SIG-M5 treated with dmso at 0.1 percent for 504 hours (cell line): ENCODE measurements at regions not wholly inside any gene's neighbourhood (a gene's known extent, or its start where the extent isn't known, plus 50 kb on each side); places are given as distances from the start of the nearest gene placed in this dataset.
"Not testable (repeated sequence)": the region's sequence is repeated elsewhere in the genome, so short reads cannot be mapped to it uniquely, and the experiment has no call there.

Source experiments
- DNase-seq: peaks from one replicate; lab custom pipeline; 2025; ENCODE audit not compliant: unreplicated experiment; lab: John Stamatoyannopoulos, UW

GRCh38 chr1:243074224-243074623 is 180.9 kb downstream of the CEP170 start:
- not testable (repeated sequence) for DNase-seq

- not testable (repeated sequence) for DNase-seq
These were observed 188.0 kb downstream of the CEP170 start for GRCh38 chr1:243067056-243067455.

- DNase-seq = not testable (repeated sequence)
These were observed 193.1 kb downstream of the CEP170 start for GRCh38 chr1:243061965-243062364.

GRCh38 chr1:243055510-243055909 is 199.6 kb downstream of the CEP170 start:
- not testable (repeated sequence) for DNase-seq

- DNase-seq = not testable (repeated sequence)
These were observed 200.0 kb downstream of the CEP170 start for GRCh38 chr1:243055091-243055490.

GRCh38 chr1:243054681-243055080 is 200.4 kb downstream of the CEP170 start:
- not testable (repeated sequence) for DNase-seq

GRCh38 chr1:243053048-243053447 is 202.0 kb downstream of the CEP170 start:
- not testable (repeated sequence) for DNase-seq

- not testable (repeated sequence) for DNase-seq
These were observed 204.5 kb downstream of the CEP170 start for GRCh38 chr1:243050613-243051012.

- not testable (repeated sequence) for DNase-seq
These were observed 205.4 kb downstream of the CEP170 start for GRCh38 chr1:243049716-243050115.

GRCh38 chr1:243021365-243021764 is 233.7 kb downstream of the CEP170 start:
- DNase-seq = not testable (repeated sequence)

- not testable (repeated sequence) for DNase-seq
These were observed 235.9 kb downstream of the CEP170 start for GRCh38 chr1:243019030-243019635.

- not testable (repeated sequence) for DNase-seq
These were observed 244.4 kb downstream of the CEP170 start for GRCh38 chr1:243010719-243011118.

GRCh38 chr1:243001003-243001402 is 254.1 kb downstream of the CEP170 start:
- DNase-seq = not testable (repeated sequence)

GRCh38 chr1:242992776-242993175 is 262.3 kb downstream of the CEP170 start:
- DNase-seq = not testable (repeated sequence)

GRCh38 chr1:242985096-242985495 is 270.0 kb downstream of the CEP170 start:
- DNase-seq = not testable (repeated sequence)

GRCh38 chr1:242973341-242973740 is 281.7 kb downstream of the CEP170 start:
- DNase-seq = not testable (repeated sequence)

- no peak for DNase-seq
These were observed 288.2 kb downstream of the CEP170 start for GRCh38 chr1:242966892-242967291.

- DNase-seq = not testable (repeated sequence)
These were observed 295.7 kb downstream of the CEP170 start for GRCh38 chr1:242959397-242959796.

- DNase-seq = not testable (repeated sequence)
These were observed 300.1 kb downstream of the CEP170 start for GRCh38 chr1:242954945-242955344.

- DNase-seq = no peak
These were observed 308.9 kb downstream of the CEP170 start for GRCh38 chr1:242946206-242946605.

GRCh38 chr1:242936725-242937124 is 318.4 kb downstream of the CEP170 start:
- not testable (repeated sequence) for DNase-seq

- not testable (repeated sequence) for DNase-seq
These were observed 330.4 kb downstream of the CEP170 start for GRCh38 chr1:242924717-242925116.

- not testable (repeated sequence) for DNase-seq
These were observed 331.5 kb downstream of the CEP170 start for GRCh38 chr1:242923603-242924002.
